Neural cell (in vitro differentiated cells): ENCODE measurements at regions not wholly inside any gene's neighbourhood (a gene's known extent, or its start where the extent isn't known, plus 50 kb on each side); places are given as distances from the start of the nearest gene placed in this dataset.

Source experiments
- H2AFZ ChIP-seq: fragments of 200-600, 300-800 bp; sonication (generic), shearing (Covaris generic); 2 replicates; pipeline ENCODE4 v1.6.0; 2014; ENCODE audit warnings: low read depth, mild to moderate bottlenecking, antibody characterized with exemption, low read length, moderate library complexity
- H3F3A ChIP-seq: fragments of 200-600 bp; shearing (Covaris generic); 2 replicates; pipeline ENCODE4 v1.6.1; 2016; ENCODE audit warnings: mild to moderate bottlenecking, moderate library complexity, mixed read lengths, antibody characterized with exemption, low read length; ENCODE audit not compliant: insufficient read depth, poor library complexity, severe bottlenecking
- H3K27ac ChIP-seq: fragments of 200-600, 300-800 bp; sonication (generic), shearing (Covaris generic); 2 replicates; pipeline ENCODE4 v1.5.1; 2014; ENCODE audit warnings: mild to moderate bottlenecking, low read length, moderate library complexity
- H3K27me3 ChIP-seq: fragments of 300-800, 200-600 bp; sonication (generic), shearing (Covaris generic); 2 replicates; pipeline ENCODE4 v1.6.0; 2014; ENCODE audit warnings: mild to moderate bottlenecking, low read depth, low read length, moderate library complexity; ENCODE audit not compliant: insufficient read depth
- H3K36me3 ChIP-seq: fragments of 300-800, 200-600 bp; sonication (generic), shearing (Covaris generic); 2 replicates; pipeline ENCODE4 v1.5.1; 2014; ENCODE audit warnings: mild to moderate bottlenecking, antibody characterized with exemption, low read length, moderate library complexity; ENCODE audit not compliant: insufficient read depth
- H3K4me2 ChIP-seq: fragments of 300-800, 200-600 bp; sonication (generic), shearing (Covaris generic); 2 replicates; pipeline ENCODE4 v1.6.0; 2014; ENCODE audit warnings: mild to moderate bottlenecking, low read length
- H3K4me3 ChIP-seq: fragments of 300-800, 200-600 bp; sonication (generic), shearing (Covaris generic); 2 replicates; pipeline ENCODE4 v1.5.1; 2014; ENCODE audit warnings: mild to moderate bottlenecking, low read length, moderate library complexity
- H3K79me2 ChIP-seq: fragments of 200-600 bp; shearing (Covaris generic); replicated peaks from 2 replicates; pipeline ENCODE4 v1.6.0; 2014; ENCODE audit warnings: mild to moderate bottlenecking, low read length, moderate library complexity; ENCODE audit not compliant: insufficient read depth
- H3K9ac ChIP-seq: fragments of 300-800, 200-600 bp; sonication (generic), shearing (Covaris generic); 2 replicates; pipeline ENCODE4 v1.6.1; 2016; ENCODE audit warnings: mild to moderate bottlenecking, low read length, mixed read lengths
- H3K9me2 ChIP-seq: fragments of 200-600 bp; shearing (Covaris generic); 2 replicates; pipeline ENCODE4 v1.6.1; 2016; ENCODE audit warnings: mild to moderate bottlenecking, low read length, mixed read lengths; ENCODE audit not compliant: insufficient read depth
- H3K9me3 ChIP-seq: fragments of 200-600, 300-800 bp; sonication (generic), shearing (Covaris generic); 2 replicates; pipeline ENCODE4 v1.6.1; 2016; ENCODE audit warnings: mild to moderate bottlenecking, mixed run types, low read length, moderate library complexity, mixed read lengths
- H4K20me1 ChIP-seq: fragments of 200-600 bp; shearing (Covaris generic); 2 replicates; pipeline ENCODE4 v1.6.1; 2016; ENCODE audit warnings: mild to moderate bottlenecking, mixed run types; ENCODE audit not compliant: insufficient read depth
- CTCF ChIP-seq: fragments of 450-650 bp; IDR thresholded peaks from 2 replicates; pipeline ENCODE4 v1.5.1; 2014; ENCODE audit warnings: antibody characterized with exemption, mild to moderate bottlenecking, moderate library complexity; ENCODE audit not compliant: poor library complexity, severe bottlenecking
- EP300 ChIP-seq: fragments of 450-650 bp; conservative IDR thresholded peaks from 2 replicates; pipeline ENCODE4 v1.6.1; 2014; ENCODE audit warnings: antibody characterized with exemption, mild to moderate bottlenecking, moderate library complexity; ENCODE audit not compliant: poor library complexity, severe bottlenecking
- EZH2 ChIP-seq: fragments of 200-600, 300-800 bp; shearing (Covaris generic), sonication (generic); IDR thresholded peaks from 2 replicates; pipeline ENCODE4 v1.6.1; 2014; ENCODE audit warnings: antibody characterized with exemption, low read length, borderline replicate concordance, mild to moderate bottlenecking; ENCODE audit not compliant: insufficient read depth, poor library complexity, severe bottlenecking
- MXI1 ChIP-seq: fragments of 450-650 bp; conservative IDR thresholded peaks from 2 replicates; pipeline ENCODE4 v1.6.1; 2014; ENCODE audit warnings: antibody characterized with exemption, mild to moderate bottlenecking; ENCODE audit not compliant: poor library complexity, severe bottlenecking
- POLR2AphosphoS5 ChIP-seq: IDR thresholded peaks from 2 replicates; pipeline ENCODE4 v1.6.1; 2012
- RAD21 ChIP-seq: fragments of 450-650 bp; conservative IDR thresholded peaks from 2 replicates; pipeline ENCODE4 v1.6.1; 2014; ENCODE audit warnings: antibody characterized with exemption, mild to moderate bottlenecking, moderate library complexity
- REST ChIP-seq: IDR thresholded peaks from 2 replicates; pipeline ENCODE4 v1.6.1; 2012; ENCODE audit warnings: borderline replicate concordance
- SMC3 ChIP-seq: fragments of 450-650 bp; conservative IDR thresholded peaks from 2 replicates; pipeline ENCODE4 v1.6.1; 2014; ENCODE audit warnings: antibody characterized with exemption, mild to moderate bottlenecking, moderate library complexity; ENCODE audit not compliant: poor library complexity
- TAF1 ChIP-seq: IDR thresholded peaks from 2 replicates; pipeline ENCODE4 v1.6.1; 2012; ENCODE audit warnings: low read depth

- Histone ChIP-seq H2AFZ (no peak overlapping the region), H4K20me1 (no peaks in the 10 kb centered on the region), H3K4me3 (no peak overlapping the region), H3K9ac (no peak overlapping the region), H3K27me3 (no peaks in the 10 kb centered on the region), H3K79me2 (no peaks in the 10 kb centered on the region), H3K9me2 (no peaks in the 10 kb centered on the region), H3F3A (no peaks in the 10 kb centered on the region), H3K27ac (no peak overlapping the region), H3K9me3 (no peaks in the 10 kb centered on the region), H3K36me3 (no peaks in the 10 kb centered on the region), H3K4me2 (no peak overlapping the region)
- TF ChIP-seq SMC3 (no peak), CTCF (no peak), POLR2AphosphoS5 (no peak), TAF1 (no peak), RAD21 (no peak), EZH2 (no peak), MXI1 (no peak), EP300 (no peak)
Measured at GRCh38 chr3:181859518-181859917, 147.8 kb downstream of the SOX2 start.

GRCh38 chr3:181860235-181860634 lies 148.5 kb downstream of the SOX2 start:
- H3K4me2 ChIP-seq, result no peak overlapping the region
- H3K36me3 ChIP-seq, result no peaks in the 10 kb centered on the region
- H3K9me3 ChIP-seq, result no peaks in the 10 kb centered on the region
- H3K27ac ChIP-seq, result no peak overlapping the region
- TF ChIP-seq REST (no peak), POLR2AphosphoS5 (no peak), CTCF (no peak), EP300 (no peak), TAF1 (no peak), RAD21 (no peak), SMC3 (no peak), EZH2 (no peak), MXI1 (no peak)
- no peaks in the 10 kb centered on the region for H4K20me1 ChIP-seq
- no peak overlapping the region for H3K4me3 ChIP-seq
- H3K79me2 ChIP-seq, result no peaks in the 10 kb centered on the region
- H3F3A ChIP-seq, result no peaks in the 10 kb centered on the region
- H2AFZ ChIP-seq, result no peak overlapping the region
- H3K9me2 ChIP-seq, result no peaks in the 10 kb centered on the region
- H3K9ac ChIP-seq, result no peak overlapping the region
- H3K27me3 ChIP-seq, result no peaks in the 10 kb centered on the region
